GM19043 (cell line): ENCODE measurements at regions not wholly inside any gene's neighbourhood (a gene's known extent, or its start where the extent isn't known, plus 50 kb on each side); places are given as distances from the start of the nearest gene placed in this dataset.
A peak's percentile ranks its signal among the peaks of the same experiment; 100 is the strongest.
"Not testable (repeated sequence)": the region's sequence is repeated elsewhere in the genome, so short reads cannot be mapped to it uniquely, and the experiment has no call there.

Source experiments
- ATAC-seq: cut with Tn5 transposase; IDR thresholded peaks from one replicate; pipeline ENCODE4 v1.9.1; 2021; ENCODE audit warnings: low read depth; ENCODE audit not compliant: unreplicated experiment

DNA sequence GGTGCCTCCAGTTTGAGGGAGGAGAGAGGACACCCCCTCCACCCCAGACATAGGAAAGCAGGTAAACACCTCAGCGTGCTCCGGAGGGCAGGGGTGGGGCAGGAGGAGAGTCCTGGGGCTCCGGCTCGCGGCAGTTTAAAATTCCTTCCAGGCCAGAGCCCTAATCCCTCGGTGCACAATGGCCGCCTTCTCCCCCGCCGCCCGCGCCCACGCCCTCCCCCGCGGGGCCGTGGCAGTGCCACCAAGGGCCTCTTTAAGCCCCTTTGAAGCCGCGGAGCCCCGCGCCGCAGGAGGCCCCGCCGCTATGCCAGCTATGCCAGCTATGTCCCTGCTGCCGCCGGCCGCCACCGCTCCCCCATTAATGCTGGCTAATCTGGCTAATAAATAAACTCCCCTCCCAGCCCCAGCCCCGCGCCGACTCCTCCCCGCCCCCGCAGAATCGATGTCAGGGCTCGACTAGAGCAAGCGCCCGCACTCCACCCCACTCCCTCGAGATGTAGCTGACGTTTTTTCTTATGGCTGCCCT is 125.1 kb downstream of the MRPL14 start:
- ATAC-seq = no peak

DNA sequence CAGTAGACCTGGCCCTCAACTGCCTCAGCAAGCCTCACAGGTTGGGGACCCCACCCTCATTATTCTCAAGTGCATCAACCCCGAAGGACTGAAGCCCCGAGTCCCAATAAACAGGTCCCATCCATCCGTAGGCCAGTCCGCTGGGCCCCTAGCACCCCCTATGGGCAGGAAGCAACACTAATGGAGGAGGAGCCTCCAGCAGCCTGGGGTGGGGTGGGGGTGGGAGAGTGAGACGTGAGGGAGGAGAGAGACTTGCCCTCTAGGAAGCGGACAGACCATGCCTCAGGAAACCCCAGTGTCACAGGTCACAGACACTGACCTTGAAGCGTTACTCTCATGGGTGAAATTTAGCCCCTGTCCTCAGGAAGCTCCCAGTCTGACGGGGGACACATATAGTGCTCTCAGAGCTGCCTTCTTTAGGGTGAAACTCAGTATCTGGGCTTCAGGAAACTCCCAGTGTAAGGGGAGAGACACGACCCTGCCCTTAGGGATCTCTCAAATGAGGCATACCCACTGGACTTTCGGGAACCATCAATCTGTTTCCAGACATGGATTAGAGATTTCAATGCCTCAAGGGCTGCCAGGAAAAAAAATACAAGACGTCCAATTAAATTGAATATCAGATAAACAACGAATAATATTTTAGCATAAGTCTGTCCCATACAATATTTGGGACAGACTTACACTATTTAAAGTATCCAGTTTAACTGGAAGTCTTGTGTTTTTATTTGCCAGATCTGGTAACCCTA is 125.8 kb downstream of the MRPL14 start:
- no peak for ATAC-seq

DNA sequence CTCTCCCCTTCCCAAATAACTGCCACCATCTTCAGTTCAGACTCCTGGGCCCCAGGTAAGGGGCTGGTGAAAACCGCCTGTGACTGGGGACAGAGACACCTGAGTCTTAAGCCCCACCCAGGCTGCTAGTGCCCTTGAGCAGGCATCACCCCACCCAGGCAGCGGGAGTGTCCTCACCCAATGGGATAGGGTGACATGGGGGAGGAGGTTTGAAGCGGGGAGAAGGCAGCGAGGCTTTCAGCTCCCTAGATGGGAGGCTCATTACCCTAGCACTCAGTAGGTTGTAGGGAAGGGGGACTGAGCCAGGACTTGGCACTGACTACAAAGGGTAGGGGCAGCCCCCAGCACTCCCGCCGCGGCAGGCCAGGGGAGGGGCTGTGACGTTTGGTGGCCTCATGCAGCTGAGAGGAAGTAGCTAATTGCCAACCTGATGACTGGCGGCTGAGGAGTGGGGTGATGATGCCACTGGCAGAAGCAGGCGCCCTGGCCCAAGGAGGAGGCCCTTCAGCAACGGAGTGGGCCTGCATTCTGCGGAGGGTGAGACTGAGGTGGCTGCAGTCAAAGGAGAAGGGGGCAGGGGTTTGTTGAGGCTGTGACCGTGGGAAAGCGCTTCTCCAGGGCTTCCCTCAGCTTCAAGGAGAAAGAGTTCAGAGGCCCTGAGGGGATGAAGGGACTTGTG is 126.9 kb downstream of the MRPL14 start:
- peak; percentile 39 for ATAC-seq

DNA sequence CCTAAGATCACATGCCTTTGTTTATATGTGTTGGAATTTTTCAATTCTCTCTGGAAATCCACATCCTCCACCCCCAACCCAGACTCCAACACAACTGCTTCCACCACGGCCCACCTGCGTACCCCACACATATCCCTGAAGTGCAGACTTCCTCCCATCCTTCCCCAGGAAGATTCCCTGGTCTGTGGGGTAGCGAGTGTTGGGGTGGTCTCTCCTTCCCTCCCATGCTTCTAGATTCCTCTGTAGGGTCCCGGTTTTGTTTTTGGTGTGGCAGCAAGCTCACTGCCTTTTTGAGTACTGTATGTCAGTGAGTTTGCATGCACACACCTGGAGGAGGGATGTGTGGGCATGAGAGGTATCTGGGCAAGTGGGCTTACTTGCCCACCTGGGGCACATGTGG is 127.6 kb downstream of the MRPL14 start:
- no peak for ATAC-seq

DNA sequence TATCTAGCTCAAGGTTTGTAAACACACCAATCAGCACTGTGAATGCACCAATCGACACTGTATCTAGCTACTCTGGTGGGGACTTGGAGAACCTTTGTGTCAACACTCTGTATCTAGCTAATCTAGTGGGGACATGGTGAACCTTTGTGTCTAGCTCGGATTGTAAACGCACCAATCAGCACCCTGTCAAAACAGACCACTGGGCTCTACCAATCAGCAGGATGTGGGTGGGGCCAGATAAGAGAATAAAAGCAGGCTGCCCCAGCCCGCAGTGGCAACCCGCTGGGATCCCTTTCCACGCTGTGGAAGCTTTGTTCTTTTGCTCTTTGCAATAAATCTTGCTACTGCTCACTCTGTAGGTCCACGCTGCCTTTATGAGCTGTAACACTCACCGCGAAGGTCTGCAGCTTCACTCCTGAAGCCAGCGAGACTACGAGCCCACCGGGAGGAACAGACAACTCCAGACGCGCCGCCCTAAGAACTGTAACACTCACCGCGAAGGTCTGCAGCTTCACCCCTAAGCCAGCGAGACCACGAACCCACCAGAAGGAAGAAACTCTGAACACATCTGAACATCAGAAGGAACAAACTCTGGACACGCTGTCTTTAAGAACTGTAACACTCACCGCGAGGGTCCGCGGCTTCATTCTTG is 128.5 kb downstream of the MRPL14 start:
- not testable (repeated sequence) for ATAC-seq

DNA sequence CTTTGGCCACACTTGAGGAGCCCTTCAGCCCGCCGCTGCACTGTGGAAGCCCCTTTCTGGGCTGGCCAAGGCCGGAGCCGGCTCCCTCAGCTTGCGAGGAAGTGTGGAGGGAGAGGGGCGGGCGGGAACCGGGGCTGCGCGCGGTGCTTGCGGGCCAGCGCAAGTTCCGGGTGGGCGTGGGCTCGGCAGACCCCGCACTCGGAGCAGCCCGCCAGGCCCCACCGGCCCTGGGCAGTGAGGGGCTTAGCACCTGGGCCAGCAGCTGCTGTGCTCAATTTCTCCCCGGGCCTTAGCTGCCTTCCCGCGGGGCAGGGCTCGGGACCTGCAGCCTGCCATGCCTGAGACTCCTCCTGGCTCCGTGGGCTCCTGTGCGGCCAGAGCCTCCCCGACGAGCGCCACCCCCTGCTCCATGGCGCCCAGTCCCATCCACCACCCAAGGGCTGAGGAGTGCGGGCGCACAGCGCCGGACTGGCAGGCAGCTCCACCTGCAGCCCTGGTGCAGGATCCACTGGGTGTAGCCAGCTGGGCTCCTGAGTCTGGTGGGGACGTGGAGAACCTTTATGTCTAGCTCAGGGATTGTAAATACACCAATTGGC is 129.2 kb downstream of the MRPL14 start:
- not testable (repeated sequence) for ATAC-seq

DNA sequence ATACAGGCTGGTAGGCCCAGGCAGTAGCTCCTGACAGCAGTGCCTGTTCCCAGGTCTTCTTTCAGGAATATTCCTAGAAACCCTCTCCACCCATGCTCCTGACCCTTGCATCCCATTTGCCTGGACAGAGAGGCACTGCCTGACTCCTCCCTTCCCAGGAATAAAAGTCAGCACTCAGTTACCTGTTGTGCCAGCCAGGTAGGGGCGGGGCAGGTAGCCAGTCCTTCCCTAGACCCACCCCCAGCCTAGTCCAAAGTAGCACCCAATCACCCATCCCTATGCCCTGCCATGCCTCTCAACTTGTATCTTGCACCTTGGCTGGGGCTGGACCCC is 129.9 kb downstream of the MRPL14 start:
- ATAC-seq = no peak

DNA sequence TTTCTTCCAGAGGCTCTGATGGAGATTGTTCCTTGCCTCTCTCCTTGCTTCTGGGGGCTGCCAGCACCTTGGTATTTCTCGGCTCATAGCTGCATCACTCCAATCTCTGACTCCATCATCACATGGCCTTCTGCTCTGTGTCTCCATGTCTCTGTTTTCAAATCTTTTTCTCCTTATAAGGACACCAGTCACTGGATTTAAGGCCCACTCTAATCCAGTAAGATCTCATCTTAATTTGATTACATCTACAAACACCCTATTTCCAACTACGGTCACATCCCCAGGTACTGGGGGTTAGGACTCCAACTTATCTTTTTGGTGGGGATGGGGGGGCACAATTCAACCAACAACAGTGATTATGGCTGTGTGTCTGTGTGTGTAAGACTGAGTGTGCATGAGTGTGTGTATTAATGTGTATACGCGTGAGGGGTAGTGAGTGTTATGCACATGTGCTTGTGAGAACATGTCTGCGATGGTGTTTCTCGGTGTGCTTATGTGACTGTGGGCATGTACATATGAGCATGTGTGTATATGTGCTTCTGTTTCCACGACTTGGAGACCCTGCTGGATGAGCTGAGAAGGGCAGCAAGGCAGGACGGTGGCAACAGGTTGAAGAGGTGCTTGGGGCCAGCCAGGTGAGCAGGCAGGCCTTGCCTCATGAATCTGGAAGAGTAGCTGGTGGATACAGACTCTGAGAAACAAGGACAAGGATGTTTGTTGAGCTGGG is 130.5 kb downstream of the MRPL14 start:
- no peak for ATAC-seq

DNA sequence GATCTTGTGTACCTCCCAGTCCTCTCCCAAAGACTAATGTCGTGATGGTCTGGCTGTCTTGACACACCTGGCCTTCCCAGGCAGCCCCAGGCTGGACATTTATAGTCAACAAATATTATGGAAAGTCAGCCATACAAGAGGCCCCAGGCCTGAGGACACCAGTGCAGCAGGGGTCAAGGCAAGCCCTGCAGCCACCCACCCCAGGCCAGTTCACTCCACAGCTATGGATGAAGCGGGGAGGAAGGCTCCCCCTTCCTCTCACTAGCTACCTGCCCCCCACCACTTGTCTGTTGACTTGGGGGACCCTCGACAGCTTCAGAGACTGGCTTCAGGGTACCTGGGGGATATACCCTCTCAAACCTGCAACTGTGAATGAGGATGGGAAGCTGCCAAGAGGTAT is 132.1 kb downstream of the MRPL14 start:
- ATAC-seq = no peak

DNA sequence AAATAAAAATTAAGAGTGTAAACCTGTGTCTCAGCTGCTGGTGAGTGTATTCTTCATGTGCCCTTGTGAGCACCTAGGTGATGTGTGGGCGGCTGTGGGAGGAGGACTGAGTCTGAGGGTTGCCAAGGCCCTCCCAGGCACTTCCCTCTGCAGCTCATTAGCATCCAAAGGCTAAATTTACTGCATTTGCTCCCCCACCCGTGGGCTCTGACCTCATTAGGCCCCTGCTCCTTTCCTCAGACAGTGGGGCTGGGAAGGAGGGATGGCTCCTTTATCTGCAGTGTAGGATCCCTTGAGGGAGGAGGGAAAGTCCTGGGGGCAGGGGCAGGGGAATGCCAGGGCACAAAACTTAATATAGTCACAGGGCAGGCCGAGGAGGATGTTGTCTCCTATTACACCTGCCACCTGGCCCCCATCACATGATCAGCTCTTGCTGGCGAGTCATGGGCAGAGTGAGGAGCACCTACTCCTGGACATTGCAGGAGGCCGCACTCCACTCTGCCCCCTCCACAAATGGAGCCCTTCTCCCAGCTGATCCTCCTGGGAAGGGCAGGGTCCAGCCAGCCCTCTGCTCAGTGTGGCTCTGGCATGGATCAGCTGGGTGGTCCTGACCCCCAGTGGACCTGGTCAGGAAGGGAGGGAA is 133.2 kb downstream of the MRPL14 start:
- ATAC-seq = no peak

DNA sequence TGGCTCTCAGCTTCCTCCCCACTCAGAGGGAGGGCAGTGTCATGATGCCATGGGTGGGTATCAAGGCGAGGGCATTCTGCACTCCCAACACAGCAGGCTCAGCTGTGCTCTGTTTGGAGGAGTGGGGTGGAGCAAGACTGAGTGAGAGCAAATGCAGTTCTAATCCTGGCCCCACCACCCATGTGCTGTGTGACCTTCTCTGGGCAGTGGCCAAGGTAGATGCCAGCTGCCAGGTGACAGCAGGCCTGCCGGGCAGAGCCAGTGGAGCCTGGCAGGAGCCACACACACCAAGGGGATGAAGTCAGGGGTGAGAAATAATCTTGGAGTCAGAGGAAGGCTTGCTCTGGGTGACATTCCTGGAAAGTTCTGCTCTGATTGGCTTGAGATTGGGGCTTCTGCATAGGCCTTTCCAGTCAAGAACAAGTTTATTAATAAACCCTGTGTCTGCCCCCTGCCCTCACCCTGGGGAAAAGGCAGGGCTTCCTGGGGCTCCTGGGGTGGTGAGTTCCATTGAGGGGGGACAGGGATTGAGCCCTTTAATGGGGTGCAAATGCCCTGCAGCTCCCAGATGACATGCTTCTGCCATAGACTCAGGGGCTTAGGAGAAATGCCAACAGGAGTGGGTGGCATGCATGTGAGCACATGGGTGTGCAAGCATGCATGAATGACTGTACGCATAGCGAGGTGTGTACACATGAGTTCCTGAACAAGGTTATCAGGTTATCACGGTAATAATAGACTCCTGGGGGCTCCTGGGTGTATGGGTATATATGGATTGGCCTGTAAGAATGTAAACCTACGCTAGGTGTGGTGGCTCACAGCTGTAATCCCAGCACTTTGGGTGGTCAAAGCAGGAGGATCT is 134.2 kb downstream of the MRPL14 start:
- ATAC-seq = no peak

DNA sequence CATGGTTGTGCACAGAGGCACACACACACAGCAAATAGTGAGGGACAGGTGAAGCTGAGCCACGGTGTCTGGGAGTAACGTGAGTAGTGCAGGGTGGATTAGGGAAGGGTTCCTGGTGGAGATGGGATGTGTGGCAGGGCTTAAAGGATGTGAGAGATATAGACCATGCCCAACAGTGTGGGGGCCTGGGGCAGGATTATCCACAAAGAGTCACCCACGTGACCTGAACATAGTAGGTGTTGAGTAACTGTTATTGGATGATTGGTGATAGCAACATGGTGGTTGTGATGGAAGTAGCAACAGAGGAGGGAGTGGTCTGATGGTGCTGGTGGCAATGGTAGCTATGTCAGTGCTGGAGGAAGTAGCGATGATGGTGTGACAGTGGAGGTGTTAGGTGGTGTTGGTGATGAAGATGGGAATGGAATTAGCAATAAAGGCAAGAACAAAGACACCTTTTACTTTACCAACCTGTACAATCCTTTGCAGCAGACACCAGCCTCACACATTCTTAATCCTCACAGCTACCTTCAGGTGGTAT is 135.1 kb downstream of the MRPL14 start:
- no peak for ATAC-seq

DNA sequence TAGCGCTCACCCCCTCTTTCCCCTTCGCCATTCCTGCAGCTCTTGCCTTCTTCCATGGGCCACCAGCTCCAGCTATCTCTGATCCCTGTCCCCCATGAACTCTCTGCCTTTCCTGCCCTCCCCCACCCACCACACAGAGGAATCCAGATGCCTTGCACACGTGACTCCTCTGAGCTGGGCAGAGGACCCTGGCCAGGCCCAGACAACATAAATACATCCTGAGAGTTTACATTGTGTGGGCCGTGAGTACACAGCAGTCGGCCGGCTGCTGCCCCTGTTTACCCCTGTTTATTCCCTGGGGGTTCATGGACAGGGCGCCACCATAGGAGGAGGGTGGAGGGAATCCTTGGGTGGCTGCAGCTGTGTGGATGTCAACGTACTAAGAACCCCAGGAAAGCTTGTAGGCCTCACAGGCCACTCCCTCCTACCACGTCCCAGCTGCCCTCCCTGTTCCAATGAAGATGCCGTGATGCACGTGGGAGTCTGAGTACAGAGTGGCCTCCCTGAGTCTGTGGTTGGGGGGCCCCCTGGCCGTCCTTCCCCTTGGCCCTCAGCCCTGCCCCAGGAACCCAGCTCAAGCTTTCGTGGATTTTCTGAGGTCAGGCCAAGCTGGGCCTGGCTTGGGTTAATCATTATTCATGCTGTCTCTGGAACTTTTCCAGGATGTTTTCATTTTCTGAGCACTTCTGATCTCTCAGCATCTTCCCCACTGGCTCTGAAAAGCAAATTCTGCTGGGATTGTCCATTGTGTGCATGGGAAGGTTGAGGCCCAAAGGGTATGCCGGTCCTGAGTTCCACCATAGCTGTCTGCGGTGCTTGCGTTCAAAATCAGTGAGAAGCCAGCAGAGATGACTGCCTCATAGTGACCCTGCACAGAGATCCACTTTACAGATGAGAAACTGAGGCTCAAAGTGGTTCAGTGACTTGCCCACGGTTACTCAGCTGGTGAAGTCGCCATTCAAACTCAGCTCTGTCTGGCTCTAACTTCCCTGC is 136.3 kb downstream of the MRPL14 start:
- ATAC-seq = no peak

DNA sequence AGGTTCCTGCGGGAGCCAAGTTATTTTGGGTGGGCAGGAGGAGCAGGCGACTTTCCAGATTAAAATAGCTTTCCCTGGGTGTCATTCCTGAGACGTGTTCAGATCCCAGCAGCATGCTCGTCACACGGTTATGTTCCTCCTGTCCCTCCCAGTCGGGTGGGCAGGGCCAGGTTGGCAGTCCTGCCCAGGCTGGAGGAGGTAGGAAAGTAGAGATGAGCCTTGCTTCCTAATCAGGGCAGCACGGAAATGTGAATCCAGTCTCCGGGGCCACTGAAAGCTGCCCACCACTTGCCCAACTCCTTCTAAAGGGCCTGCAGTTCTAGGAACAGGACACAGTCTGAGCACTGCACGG is 137.0 kb downstream of the MRPL14 start:
- no peak for ATAC-seq

DNA sequence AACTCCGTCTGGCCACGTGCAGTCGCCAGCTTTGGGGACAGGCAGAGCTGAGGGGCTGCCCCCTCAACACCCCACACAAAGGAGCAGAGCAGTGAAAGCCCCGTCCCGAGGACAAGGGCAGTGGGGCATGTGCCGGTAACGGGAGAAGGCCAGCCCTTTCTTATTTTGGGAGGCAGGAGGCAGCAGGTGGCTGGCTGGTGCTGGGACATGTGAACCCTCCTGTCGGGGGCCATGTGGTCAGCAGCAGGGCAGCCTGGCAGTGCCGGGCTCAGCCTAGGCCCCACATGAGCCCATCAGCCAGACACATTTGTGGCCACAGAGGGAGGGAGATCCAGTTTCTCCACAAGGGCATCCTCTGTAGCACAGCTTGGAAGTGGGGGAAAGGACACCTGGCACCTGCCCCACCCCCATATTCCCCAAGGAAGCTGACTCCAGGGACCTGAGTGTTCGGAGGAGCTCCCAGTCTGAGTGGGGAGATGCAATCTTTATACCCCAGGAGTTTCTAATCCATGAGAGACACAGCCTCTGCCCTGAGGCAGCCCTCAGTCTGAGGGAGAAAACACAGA is 137.6 kb downstream of the MRPL14 start:
- no peak for ATAC-seq

DNA sequence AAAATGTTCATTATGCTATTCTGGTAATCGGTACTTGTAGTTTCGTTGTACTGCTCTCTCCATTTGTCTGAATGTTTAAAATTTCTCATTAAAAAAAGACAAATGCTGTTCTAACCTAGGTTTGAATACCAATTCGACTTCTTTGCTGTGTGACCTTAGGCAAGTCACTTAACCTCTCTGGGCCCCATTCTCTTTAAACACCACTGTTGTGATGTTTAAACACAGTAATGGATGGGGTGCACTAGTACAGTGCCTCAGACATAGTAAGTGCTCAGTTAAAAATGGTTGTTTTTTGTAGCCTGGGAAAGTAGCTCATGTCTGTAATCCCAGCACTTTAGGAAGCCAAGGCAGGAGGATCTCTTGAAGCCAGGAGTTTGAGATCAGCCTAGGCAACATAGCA is 138.5 kb downstream of the MRPL14 start:
- no peak for ATAC-seq

DNA sequence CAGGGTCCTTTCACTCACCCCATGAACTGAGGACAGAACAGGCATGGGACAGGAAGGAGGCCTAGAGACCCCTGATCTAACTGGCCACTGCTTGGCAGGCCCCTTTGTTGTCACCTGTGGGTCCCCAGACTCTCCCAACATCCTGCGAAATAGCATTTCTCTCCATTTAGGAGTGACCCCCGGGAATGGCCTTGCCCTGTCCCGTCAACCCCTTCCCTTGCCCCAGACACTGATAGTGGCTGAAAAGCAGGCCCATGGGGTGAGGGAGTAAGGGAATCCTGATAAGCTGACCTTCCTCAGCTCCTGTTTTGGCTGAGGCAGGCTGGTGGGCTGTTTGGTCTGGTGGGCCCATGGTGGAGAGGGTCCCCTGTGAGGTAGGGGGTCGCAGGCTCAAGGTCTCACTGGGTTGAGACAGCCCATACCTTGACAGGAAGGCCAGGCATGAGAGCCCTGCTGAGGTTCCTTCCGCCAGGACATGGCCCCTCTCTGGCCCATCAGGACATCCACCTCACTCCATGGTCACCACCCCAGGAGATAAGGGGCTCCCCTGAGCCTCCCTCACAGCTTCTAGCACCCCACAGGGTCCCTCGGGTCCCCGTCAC is 139.3 kb downstream of the MRPL14 start:
- no peak for ATAC-seq
